ENCODE measurements at regions not wholly inside any gene's neighbourhood (a gene's known extent, or its start where the extent isn't known, plus 50 kb on each side); places are given as distances from the start of the nearest gene placed in this dataset.
"Not testable (repeated sequence)": the region's sequence is repeated elsewhere in the genome, so short reads cannot be mapped to it uniquely, and the experiment has no call there.

- no peak for DNase-seq
Measured at GRCh38 chr6:11450037-11450436, 87.5 kb upstream of the TMEM170B start.

GRCh38 chr6:11449408-11449807, 88.1 kb upstream of the TMEM170B start:
- no peak for DNase-seq

DNA sequence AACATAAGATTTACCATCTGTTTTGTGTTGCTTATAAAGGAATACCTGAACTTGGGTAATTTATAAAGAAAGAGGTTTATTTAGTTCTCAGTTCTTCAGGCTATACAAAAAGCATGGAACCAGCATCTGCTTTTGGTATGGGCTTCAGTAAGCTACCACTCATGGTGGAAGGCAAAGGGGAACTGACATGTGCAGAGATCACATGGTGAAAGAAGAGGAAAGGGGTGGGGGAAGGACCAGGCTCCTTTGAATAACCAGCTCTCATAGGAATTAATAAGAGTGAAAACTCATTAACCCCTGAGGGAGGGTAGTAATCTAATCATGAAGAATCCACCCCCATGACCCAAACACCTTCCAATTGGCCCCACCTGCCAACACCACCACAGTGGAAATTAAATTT, 89.5 kb upstream of the TMEM170B start:
- DNase-seq, result no peak

DNA sequence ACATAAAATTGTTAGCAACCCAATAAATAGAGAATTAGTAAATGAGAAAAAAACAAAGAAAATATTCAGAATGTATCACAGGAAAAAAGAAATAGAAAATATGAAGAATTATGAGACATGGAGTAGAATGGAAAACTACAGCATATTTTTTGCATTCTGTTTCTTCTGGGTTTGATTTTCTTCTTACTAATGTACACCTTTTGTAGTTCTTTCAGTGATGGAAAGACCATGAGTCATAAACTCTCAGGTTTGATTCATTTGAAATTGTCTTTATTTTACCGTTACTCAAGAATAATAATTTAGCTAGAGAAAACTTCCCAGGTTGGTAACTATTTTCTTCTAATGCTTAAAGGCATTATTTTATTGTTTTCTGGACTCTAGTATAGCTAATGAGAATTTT, 90.3 kb upstream of the TMEM170B start:
- no peak for DNase-seq

GRCh38 chr6:11445146-11445545, 92.4 kb upstream of the TMEM170B start:
- DNase-seq, result no peak

DNA sequence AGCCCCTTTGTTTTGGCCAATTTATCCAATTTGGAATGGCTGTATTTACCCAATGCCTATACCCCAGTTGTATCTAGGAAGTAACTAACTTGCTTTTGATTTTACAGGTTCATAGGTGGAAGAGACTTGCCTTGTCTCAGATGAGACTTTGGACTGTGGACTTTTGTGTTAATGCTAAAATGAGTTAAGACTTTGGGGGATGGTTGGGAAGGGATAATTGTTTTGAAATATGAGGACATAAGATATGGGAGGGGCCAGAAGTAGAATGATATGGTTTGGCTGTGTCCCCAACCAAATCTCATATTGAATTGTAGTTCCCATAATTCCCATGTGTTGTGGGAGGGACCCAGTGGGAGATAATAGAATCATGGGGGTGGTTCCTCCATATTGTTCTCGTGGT, 94.4 kb upstream of the TMEM170B start:
- DNase-seq, result not testable (repeated sequence)

GRCh38 chr6:11442495-11442894, 95.1 kb upstream of the TMEM170B start:
- DNase-seq, result no peak

DNA sequence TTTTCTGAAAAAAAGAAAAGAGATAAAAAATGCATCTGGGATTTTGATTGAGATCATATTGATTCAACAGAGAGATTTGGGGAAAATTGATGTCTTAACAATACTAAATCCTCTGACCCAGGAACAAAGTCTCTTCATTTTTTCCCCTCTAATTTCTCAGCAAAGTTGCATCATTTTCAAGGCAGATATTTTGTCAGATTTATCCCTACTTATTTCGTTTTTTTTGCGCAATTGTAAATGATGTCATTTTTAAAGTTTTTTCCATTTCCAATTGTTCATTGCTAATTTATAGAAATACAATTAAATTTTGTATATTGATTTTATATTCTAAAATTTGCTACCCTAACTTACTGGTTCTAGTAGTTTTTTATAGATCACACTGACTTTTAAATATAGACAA, 97.7 kb upstream of the TMEM170B start:
- DNase-seq, result no peak

DNA sequence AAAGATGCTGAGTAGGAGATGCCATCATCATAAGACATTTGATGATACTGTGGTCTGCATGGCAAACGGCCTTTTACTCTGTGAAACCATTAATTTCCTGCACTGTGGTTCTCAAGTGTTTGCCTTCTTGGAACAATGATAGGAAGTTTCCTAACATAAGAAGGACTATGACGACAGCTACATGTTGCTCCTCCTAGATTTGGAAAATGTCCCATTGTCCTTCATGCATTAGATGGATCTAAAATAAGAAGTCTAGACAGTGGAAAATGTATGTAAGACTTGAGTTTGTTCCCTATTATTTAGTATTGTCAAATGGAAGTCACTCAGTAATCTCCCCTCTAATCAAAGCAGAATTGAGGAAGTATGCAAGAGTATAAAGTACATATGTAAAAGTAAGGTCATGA, 98.5 kb upstream of the TMEM170B start:
- no peak for DNase-seq

GRCh38 chr6:11437824-11438459, 99.6 kb upstream of the TMEM170B start:
- DNase-seq, result no peak

DNA sequence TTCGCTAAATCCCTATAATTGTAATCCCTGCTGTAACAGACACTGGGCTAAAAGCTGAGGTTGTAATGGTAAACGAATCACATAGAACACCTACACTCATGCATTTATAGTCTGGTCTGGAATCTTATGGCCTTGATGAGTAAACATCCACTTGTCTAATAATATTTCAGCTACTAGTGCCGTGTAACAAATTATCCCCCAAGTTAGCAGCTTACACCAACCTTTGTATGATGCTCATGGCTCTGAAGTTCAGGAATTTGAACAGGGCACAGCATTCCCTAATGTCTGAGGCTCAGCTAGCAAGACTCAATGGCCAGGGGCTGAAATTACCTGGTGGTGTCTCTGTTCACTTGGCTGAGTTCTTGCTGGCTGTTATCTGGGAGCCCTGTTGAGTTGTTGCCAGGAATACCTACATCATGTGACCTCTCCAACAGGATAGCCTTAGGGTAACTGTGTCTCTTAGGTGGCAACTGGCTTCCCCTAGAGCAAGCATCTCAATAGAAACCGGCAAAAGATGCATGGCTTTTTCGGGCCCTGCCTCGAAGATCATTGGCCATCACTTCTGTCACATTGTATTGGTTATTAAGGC, 100.9 kb upstream of the TMEM170B start:
- no peak for DNase-seq

GRCh38 chr6:11434565-11435326, 102.8 kb upstream of the TMEM170B start:
- DNase-seq, result no peak

DNA sequence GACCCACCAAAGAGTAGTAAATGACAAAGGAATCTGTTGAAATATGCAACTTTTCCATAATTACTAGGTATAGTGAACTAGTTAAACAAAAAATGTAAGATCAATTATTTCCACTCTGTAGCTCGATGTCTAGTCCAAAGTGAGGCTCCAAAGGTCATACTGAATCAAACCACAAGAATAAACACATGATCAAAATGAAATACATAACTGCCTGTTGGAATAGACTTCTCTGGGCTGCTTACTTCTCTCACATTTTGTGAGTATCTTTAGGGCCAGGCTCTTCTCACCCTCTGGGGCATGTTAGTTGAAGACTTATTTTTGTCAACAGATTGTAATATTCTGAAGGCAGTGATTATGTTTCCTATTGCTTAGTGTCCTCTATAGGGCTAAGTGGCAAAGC, 103.7 kb upstream of the TMEM170B start:
- DNase-seq, result no peak

- no peak for DNase-seq
Measured at GRCh38 chr6:11432713-11433450, 104.7 kb upstream of the TMEM170B start.

GRCh38 chr6:11432091-11432490, 105.5 kb upstream of the TMEM170B start:
- no peak for DNase-seq

- DNase-seq, result no peak
Measured at GRCh38 chr6:11431455-11431937, 106.1 kb upstream of the TMEM170B start.

DNA sequence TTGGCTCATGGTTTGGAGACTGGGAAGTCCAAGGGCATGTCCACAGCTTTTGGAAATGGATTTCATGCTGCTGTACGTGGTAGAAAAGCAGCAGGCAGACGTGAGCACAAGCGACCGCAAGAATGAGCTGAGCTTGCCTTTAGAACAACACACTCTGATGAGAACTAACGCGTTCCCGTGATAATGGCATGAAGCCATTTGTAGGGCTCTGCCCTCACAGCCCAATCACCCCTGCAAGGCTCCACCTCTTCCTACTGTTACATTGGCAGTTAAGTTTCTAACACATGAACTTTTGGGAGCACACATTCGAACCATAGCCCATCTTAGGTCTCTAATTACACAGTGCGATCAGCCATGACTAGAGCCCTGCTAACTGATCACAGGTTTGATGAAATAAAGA, 107.5 kb upstream of the TMEM170B start:
- no peak for DNase-seq

GRCh38 chr6:11429577-11429976, 108.0 kb upstream of the TMEM170B start:
- no peak for DNase-seq

DNA sequence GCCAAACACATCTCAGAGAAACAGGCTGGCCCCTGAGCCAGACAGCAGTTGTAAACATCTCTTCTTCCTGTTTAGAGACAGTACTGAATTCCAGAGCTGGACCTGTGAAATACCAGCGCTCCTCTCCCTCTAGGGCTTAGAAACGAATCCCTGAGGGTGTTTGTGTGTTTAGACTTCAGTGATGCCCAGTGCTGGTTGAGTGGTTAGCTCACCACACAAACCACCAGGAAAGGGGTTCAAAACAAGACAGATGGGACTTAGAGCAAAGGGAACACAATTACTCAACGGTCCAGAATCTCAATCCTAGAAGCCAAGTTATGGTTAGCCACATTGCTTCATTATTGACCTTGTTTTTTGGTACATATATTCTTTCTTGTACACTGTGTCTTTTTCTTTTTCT, 108.7 kb upstream of the TMEM170B start:
- DNase-seq, result no peak

- no peak for DNase-seq
Measured at GRCh38 chr6:11428371-11428770, 109.2 kb upstream of the TMEM170B start.

- DNase-seq, result no peak
Measured at GRCh38 chr6:11427723-11428245, 109.8 kb upstream of the TMEM170B start.

GRCh38 chr6:11427091-11427722, 110.3 kb upstream of the TMEM170B start:
- no peak for DNase-seq

DNA sequence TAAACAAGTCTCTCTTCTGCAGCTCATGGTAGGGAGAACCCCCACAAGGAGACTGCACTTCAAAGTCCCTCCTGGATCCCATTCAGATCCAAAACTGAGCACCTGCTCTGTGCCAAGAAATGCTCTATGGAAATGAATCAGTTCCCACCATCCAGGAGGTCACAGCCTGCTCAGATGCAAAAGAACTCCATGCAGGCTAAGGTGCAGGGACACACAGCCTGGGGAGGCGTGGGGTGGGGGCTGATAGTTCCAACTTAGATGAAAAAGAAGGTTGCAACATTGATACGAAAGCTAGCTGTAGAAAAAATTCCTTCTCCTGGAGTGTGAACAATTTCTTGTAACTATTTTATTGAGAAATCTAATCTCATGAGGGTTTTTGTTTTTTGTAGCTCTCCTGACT, 111.0 kb upstream of the TMEM170B start:
- DNase-seq, result no peak

Measured in activated CD4-positive, CD25-positive, alpha-beta regulatory T cell (primary cell).